ENCODE measurements at regions not wholly inside any gene's neighbourhood (a gene's known extent, or its start where the extent isn't known, plus 50 kb on each side); places are given as distances from the start of the nearest gene placed in this dataset.
"Not testable (repeated sequence)": the region's sequence is repeated elsewhere in the genome, so short reads cannot be mapped to it uniquely, and the experiment has no call there.

DNA sequence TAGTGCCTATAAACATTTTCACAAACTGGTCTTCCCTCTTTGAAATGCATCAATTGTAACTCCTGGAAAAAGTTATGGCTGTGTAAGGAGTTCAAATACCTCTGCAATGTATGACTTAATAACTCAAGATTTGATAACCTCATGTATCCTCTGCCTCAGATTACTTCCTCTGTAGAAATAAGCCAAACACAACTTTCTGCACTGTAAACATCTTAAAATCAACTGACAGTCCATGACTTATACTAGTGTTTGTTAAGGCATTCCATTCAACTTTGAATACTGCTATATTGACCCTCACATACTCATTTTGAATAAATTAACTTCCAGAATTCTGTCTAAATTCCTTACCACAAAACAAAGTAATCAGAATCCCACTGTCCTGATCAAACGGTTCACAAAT is 256.2 kb upstream of the POU5F2 start:
- intact Hi-C loops (cut with DNase I) = no loop called here
- no peak for DNase-seq
- H3K27me3 ChIP-seq = no peaks in the 10 kb centered on the region
- ATAC-seq = no peak
- no peaks in the 10 kb centered on the region for H3K4me1 ChIP-seq
- TF ChIP-seq, protein P1, sequence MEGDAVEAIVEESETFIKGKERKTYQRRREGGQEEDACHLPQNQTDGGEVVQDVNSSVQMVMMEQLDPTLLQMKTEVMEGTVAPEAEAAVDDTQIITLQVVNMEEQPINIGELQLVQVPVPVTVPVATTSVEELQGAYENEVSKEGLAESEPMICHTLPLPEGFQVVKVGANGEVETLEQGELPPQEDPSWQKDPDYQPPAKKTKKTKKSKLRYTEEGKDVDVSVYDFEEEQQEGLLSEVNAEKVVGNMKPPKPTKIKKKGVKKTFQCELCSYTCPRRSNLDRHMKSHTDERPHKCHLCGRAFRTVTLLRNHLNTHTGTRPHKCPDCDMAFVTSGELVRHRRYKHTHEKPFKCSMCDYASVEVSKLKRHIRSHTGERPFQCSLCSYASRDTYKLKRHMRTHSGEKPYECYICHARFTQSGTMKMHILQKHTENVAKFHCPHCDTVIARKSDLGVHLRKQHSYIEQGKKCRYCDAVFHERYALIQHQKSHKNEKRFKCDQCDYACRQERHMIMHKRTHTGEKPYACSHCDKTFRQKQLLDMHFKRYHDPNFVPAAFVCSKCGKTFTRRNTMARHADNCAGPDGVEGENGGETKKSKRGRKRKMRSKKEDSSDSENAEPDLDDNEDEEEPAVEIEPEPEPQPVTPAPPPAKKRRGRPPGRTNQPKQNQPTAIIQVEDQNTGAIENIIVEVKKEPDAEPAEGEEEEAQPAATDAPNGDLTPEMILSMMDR (IDR thresholded peaks at IDR 0.05) = no peak
- no peaks in the 10 kb centered on the region for H3K9me3 ChIP-seq
- H3K4me3 ChIP-seq = no peak overlapping the region
- H3K27ac ChIP-seq = no peak overlapping the region
- no peaks in the 10 kb centered on the region for H3K36me3 ChIP-seq

DNA sequence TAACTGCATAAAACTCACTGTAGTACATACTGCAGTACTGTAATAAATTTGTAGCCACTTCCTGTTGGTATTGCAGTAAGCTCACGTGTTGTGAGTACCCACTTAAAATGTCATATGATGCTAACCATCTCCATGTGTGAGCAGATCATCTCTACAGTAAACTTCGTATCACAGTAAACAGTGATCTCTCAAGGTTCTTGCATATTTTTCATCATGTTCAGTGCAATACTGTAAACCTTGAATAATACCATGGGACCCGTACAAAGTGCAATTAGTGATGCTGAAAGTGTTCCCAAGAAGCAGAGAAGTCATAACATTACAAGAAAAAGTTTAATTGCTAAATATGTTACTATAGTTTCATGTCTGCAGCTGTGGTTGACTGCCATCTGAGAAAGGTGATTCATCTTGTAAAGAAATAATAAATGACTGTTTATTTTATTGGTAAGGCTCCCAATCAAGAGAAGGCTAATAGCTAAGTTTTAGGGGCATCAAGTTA is 253.8 kb upstream of the POU5F2 start:
- no peak overlapping the region for H3K4me3 ChIP-seq
- no peaks in the 10 kb centered on the region for H3K4me1 ChIP-seq
- H3K27me3 ChIP-seq = no peaks in the 10 kb centered on the region
- H3K27ac ChIP-seq = no peak overlapping the region
- TF ChIP-seq, protein P1 (IDR thresholded peaks at IDR 0.05) = no peak
- no peaks in the 10 kb centered on the region for H3K9me3 ChIP-seq
- intact Hi-C loops (cut with DNase I) = no loop called here
- DNase-seq (no peak), ATAC-seq (peak; percentile 53)
- no peaks in the 10 kb centered on the region for H3K36me3 ChIP-seq

DNA sequence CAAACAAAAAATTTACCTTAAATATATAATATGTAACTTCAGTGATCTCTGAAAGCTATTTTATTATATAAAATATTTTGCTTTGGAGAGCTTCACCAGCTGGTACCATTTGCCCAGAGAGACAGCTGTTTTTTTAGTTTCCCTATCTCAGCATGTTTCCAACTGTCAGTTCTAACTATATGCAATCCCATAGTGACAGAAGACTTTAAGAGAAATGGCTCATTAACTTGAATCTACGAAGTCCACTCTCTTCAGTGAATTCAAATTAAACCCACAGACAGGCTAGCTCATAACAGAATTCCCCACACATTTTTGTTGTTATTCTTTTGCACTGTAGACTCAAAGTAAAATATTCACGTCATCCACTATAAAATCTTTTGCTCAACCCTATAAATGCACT is 251.8 kb upstream of the POU5F2 start:
- Histone ChIP-seq H3K27me3 (no peaks in the 10 kb centered on the region), H3K4me3 (no peak overlapping the region), H3K9me3 (no peaks in the 10 kb centered on the region), H3K27ac (no peak overlapping the region), H3K36me3 (no peaks in the 10 kb centered on the region), H3K4me1 (no peaks in the 10 kb centered on the region)
- TF ChIP-seq, protein P1 (IDR thresholded peaks at IDR 0.05) = no peak
- ATAC-seq (no peak), DNase-seq (no peak)
- intact Hi-C loops (cut with DNase I) = no loop called here

DNA sequence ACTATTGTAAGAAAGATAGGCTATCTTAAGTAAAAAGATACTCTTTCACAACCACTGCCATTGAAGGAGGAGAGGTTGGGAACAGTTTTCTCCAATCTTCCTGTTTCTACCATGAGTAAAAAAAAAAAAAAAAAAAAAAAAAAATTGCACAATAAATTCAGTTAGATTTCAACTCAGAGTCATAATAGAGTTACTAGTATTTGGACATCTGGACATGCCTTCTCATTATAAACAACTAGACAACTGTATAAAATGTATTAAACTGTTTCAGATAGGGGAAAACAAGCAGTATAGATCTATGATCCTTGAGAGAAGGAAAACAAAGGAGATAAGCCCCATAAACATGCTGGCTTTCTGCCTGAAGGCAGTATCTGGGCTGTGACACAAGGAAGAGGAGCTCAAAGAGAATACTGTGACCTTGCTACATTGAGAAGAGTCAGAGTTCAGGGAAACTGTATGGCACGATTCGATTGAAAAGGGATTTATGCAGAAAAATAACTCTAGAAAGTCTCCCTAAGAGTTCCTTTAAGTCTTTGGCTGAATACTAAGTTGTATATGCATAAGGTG is 249.2 kb upstream of the POU5F2 start:
- Histone ChIP-seq H3K27me3 (no peaks in the 10 kb centered on the region), H3K9me3 (no peaks in the 10 kb centered on the region), H3K4me3 (no peak overlapping the region), H3K4me1 (no peaks in the 10 kb centered on the region), H3K27ac (no peak overlapping the region), H3K36me3 (no peaks in the 10 kb centered on the region)
- no peak for ATAC-seq
- intact Hi-C loops (cut with DNase I) = no loop called here
- no peak for DNase-seq
- TF ChIP-seq, protein P1 (IDR thresholded peaks at IDR 0.05) = no peak

DNA sequence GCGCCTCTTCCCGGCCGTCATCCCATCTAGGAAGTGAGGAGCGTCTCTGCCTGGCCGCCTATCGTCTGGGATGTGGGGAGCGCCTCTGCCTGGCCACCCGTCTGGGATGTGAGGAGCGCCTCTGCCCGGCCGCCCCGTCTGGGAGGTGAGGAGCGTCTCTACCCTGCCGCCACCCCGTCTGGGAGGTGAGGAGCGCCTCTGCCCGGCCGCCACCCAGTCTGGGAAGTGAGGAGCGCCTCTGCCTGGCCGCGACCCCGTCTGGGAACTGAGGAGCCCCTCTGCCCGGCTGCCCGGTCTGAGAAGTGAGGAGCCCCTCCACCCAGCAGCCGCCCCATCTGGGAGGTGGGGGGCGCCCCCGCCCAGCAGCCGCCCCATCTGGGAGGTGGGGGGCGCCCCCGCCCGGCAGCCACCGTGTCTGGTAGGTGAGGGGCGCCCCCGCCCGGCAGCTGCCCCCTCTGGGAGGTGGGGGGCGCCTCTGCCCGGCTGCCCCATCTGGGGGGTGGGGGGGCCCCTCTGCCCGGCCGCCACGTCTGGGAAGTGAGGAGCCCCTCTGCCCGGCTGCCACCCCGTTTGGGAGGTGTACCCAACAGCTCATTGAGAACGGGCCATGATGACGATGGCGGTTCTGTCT is 244.7 kb upstream of the POU5F2 start:
- H3K27me3 ChIP-seq; H3K36me3 ChIP-seq; H3K4me3 ChIP-seq; intact Hi-C loops (cut with DNase I); H3K4me1 ChIP-seq; ATAC-seq; DNase-seq; H3K27ac ChIP-seq; H3K9me3 ChIP-seq: not testable (repeated sequence)

DNA sequence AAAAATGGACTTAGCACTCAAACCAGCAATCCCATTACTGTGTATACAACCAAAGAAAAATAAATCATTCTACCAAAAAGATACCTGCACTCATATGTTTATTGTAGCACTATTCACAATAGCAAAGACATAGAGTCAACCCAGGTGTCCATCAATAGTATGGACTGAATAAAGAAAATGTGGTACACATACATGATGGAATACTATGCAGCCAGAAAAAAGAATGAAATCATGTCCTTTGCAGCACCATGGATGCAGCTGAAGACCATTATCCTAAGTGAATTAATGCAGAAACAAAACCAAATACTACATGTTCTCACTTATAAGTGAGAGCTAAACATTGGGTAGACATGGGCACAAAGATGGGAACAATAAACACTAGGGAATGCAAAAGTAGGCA is 236.8 kb upstream of the POU5F2 start:
- TF ChIP-seq, protein P1 (IDR thresholded peaks at IDR 0.05) = no peak
- Histone ChIP-seq H3K4me3 (no peak overlapping the region), H3K9me3 (peaks cover 22% of the 10 kb centered on the region), H3K36me3 (no peaks in the 10 kb centered on the region), H3K27me3 (no peaks in the 10 kb centered on the region), H3K4me1 (no peaks in the 10 kb centered on the region), H3K27ac (no peak overlapping the region)
- ATAC-seq = no peak
- DNase-seq = no peak
- intact Hi-C loops (cut with DNase I) = no loop called here

Measured in upper lobe of right lung (tissue), 1 donor.